ENCODE measurements at regions not wholly inside any gene's neighbourhood (a gene's known extent, or its start where the extent isn't known, plus 50 kb on each side); places are given as distances from the start of the nearest gene placed in this dataset.

GRCh38 chr3:127501177-127501576 lies 89.4 kb downstream of the TPRA1 start:
- H3K27ac ChIP-seq (ENCODE audit: low read length), result no peak overlapping the region
- TF ChIP-seq EZH2 (IDR thresholded peaks at IDR 0.05; ENCODE audit: borderline replicate concordance, insufficient read depth, low read length, poor library complexity, severe bottlenecking) (no peak), POLR2AphosphoS5 (IDR thresholded peaks at IDR 0.05) (no peak), TAF1 (IDR thresholded peaks at IDR 0.05; ENCODE audit: low read depth) (no peak), CTCF (IDR thresholded peaks at IDR 0.05; ENCODE audit: poor library complexity, severe bottlenecking) (no peak), EP300 (conservative IDR thresholded peaks at IDR 0.05; ENCODE audit: poor library complexity, severe bottlenecking) (no peak), REST (IDR thresholded peaks at IDR 0.05; ENCODE audit: borderline replicate concordance) (no peak), SMC3 (conservative IDR thresholded peaks at IDR 0.05; ENCODE audit: poor library complexity) (no peak), MXI1 (conservative IDR thresholded peaks at IDR 0.05; ENCODE audit: poor library complexity, severe bottlenecking) (no peak), RAD21 (conservative IDR thresholded peaks at IDR 0.05) (no peak)
- H3K36me3 ChIP-seq (ENCODE audit: insufficient read depth, low read length), result no peaks in the 10 kb centered on the region
- H3K4me2 ChIP-seq (ENCODE audit: low read length), result no peak overlapping the region
- no peaks in the 10 kb centered on the region for H4K20me1 ChIP-seq (ENCODE audit: insufficient read depth)
- no peak overlapping the region for H3K4me3 ChIP-seq (ENCODE audit: low read length)
- no peaks in the 10 kb centered on the region for H3K9me2 ChIP-seq (ENCODE audit: insufficient read depth, low read length)
- no peaks in the 10 kb centered on the region for H3F3A ChIP-seq (ENCODE audit: insufficient read depth, low read length, poor library complexity, severe bottlenecking)
- H3K9ac ChIP-seq (ENCODE audit: low read length), result no peak overlapping the region
- H3K9me3 ChIP-seq (ENCODE audit: low read length), result peaks cover 6% of the 10 kb centered on the region
- no peaks in the 10 kb centered on the region for H3K27me3 ChIP-seq (ENCODE audit: insufficient read depth, low read depth, low read length)
- H3K79me2 ChIP-seq (replicated peaks; ENCODE audit: insufficient read depth, low read length), result no peaks in the 10 kb centered on the region
- no peak overlapping the region for H2AFZ ChIP-seq (ENCODE audit: low read depth, low read length)

GRCh38 chr3:127497676-127498075 lies 92.9 kb downstream of the TPRA1 start:
- Histone ChIP-seq H3F3A (ENCODE audit: insufficient read depth, low read length, poor library complexity, severe bottlenecking) (no peaks in the 10 kb centered on the region), H3K79me2 (replicated peaks; ENCODE audit: insufficient read depth, low read length) (no peaks in the 10 kb centered on the region), H3K27me3 (ENCODE audit: insufficient read depth, low read depth, low read length) (no peaks in the 10 kb centered on the region), H3K4me3 (ENCODE audit: low read length) (no peak overlapping the region), H3K9ac (ENCODE audit: low read length) (no peak overlapping the region), H3K4me2 (ENCODE audit: low read length) (no peak overlapping the region), H3K27ac (ENCODE audit: low read length) (no peak overlapping the region), H2AFZ (ENCODE audit: low read depth, low read length) (no peak overlapping the region), H4K20me1 (ENCODE audit: insufficient read depth) (no peaks in the 10 kb centered on the region), H3K9me2 (ENCODE audit: insufficient read depth, low read length) (no peaks in the 10 kb centered on the region), H3K9me3 (ENCODE audit: low read length) (peaks cover 6% of the 10 kb centered on the region), H3K36me3 (ENCODE audit: insufficient read depth, low read length) (no peaks in the 10 kb centered on the region)
- TF ChIP-seq TAF1 (IDR thresholded peaks at IDR 0.05; ENCODE audit: low read depth) (no peak), CTCF (IDR thresholded peaks at IDR 0.05; ENCODE audit: poor library complexity, severe bottlenecking) (no peak), RAD21 (conservative IDR thresholded peaks at IDR 0.05) (no peak), EP300 (conservative IDR thresholded peaks at IDR 0.05; ENCODE audit: poor library complexity, severe bottlenecking) (no peak), MXI1 (conservative IDR thresholded peaks at IDR 0.05; ENCODE audit: poor library complexity, severe bottlenecking) (no peak), EZH2 (IDR thresholded peaks at IDR 0.05; ENCODE audit: borderline replicate concordance, insufficient read depth, low read length, poor library complexity, severe bottlenecking) (no peak)

All from neural cell (in vitro differentiated cells).